ENCODE measurements at regions not wholly inside any gene's neighbourhood (a gene's known extent, or its start where the extent isn't known, plus 50 kb on each side); places are given as distances from the start of the nearest gene placed in this dataset.

- DNase-seq (ENCODE audit: low read depth, low spot score) (no peak), FAIRE-seq (no peak)
- BruUV-seq (replicated peaks), result no TSS peak
- Histone ChIP-seq H3K9ac (replicated peaks; ENCODE audit: extremely low read depth, insufficient read depth, low read length) (no peak overlapping the region), H4K20me1 (replicated peaks; ENCODE audit: control insufficient read depth, extremely low read depth, insufficient read depth, low read length) (no peaks in the 10 kb centered on the region), H3K79me2 (ENCODE audit: control insufficient read depth, insufficient read depth, low read length) (no peaks in the 10 kb centered on the region), H3K4me2 (ENCODE audit: insufficient read depth, low read length) (no peak overlapping the region), H3K9me1 (replicated peaks; ENCODE audit: control insufficient read depth, extremely low read depth, insufficient read depth, low read length) (no peaks in the 10 kb centered on the region), H3K36me3 (ENCODE audit: control insufficient read depth in 2 of 2, extremely low read depth in 1 of 2, insufficient read depth in 2 of 2, low read length in 2 of 2) (no peaks in the 10 kb centered on the region), H3K4me3 (replicated peaks in 1 of 3; ENCODE audit: insufficient read depth in 1 of 3, low read depth in 1 of 3, low read length in 3 of 3) (no peak overlapping the region), H3K9me3 (replicated peaks; ENCODE audit: control insufficient read depth, insufficient read depth, low read length) (no peaks in the 10 kb centered on the region), H3K4me1 (ENCODE audit: control insufficient read depth, extremely low read depth, insufficient read depth, low read length) (no peaks in the 10 kb centered on the region), H2AFZ (ENCODE audit: low read depth, low read length) (no peak overlapping the region), H3K27me3 (ENCODE audit: control insufficient read depth in 2 of 2, insufficient read depth in 2 of 2, low read length in 2 of 2) (peaks cover 7 to 14% of the 10 kb centered on the region in 2 experiments), H3K27ac (ENCODE audit: insufficient read depth, low read depth, low read length) (no peak overlapping the region)
- dilution Hi-C loops (cut with MboI; ENCODE audit: extremely low pct_ligation_motif_present, low sequenced_read_pairs) (no loop called here), intact Hi-C loops (cut with micrococcal nuclease) (no loop called here)
- CTCF ChIA-PET, result no interaction called here
- TF ChIP-seq MAX (IDR thresholded peaks at IDR 0.05; ENCODE audit: insufficient read depth, insufficient read length) (no peak), POLR2AphosphoS5 (IDR thresholded peaks at IDR 0.05; ENCODE audit: insufficient read depth, low read depth, low read length) (no peak), MYC (IDR thresholded peaks at IDR 0.05; ENCODE audit: low read depth, low read length) (no peak), POLR2A (IDR thresholded peaks at IDR 0.05; ENCODE audit: low read depth, low read length) (no peak), FOS (IDR thresholded peaks at IDR 0.05; ENCODE audit: borderline replicate concordance, insufficient read depth, low read length) (no peak), JUN (IDR thresholded peaks at IDR 0.05; ENCODE audit: borderline replicate concordance, insufficient read depth, insufficient read length, low read depth) (no peak), GATA2 (IDR thresholded peaks at IDR 0.05; ENCODE audit: insufficient read depth, insufficient read length, low read depth, low read length) (no peak), EZH2 (IDR thresholded peaks at IDR 0.05; ENCODE audit: borderline replicate concordance, low read depth, low read length, severe bottlenecking) (no peak)
- TF ChIP-seq, protein P1, sequence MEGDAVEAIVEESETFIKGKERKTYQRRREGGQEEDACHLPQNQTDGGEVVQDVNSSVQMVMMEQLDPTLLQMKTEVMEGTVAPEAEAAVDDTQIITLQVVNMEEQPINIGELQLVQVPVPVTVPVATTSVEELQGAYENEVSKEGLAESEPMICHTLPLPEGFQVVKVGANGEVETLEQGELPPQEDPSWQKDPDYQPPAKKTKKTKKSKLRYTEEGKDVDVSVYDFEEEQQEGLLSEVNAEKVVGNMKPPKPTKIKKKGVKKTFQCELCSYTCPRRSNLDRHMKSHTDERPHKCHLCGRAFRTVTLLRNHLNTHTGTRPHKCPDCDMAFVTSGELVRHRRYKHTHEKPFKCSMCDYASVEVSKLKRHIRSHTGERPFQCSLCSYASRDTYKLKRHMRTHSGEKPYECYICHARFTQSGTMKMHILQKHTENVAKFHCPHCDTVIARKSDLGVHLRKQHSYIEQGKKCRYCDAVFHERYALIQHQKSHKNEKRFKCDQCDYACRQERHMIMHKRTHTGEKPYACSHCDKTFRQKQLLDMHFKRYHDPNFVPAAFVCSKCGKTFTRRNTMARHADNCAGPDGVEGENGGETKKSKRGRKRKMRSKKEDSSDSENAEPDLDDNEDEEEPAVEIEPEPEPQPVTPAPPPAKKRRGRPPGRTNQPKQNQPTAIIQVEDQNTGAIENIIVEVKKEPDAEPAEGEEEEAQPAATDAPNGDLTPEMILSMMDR (IDR thresholded peaks at IDR 0.05; ENCODE audit: extremely low read depth in 1 of 2, insufficient read depth in 1 of 2, low read depth in 1 of 2, low read length in 2 of 2), result no peak
- POLR2A ChIA-PET, result no interaction called here
Measured at GRCh38 chr7:131929632-131930031, 373.2 kb upstream of the PODXL start.
